A673 (cell line): ENCODE measurements at regions not wholly inside any gene's neighbourhood (a gene's known extent, or its start where the extent isn't known, plus 50 kb on each side); places are given as distances from the start of the nearest gene placed in this dataset.

Experiments
- CTCF ChIP-seq: fragments of 300-800, 200-600 bp; sonication (generic); conservative IDR thresholded peaks from 2 replicates; pipeline ENCODE4 v1.5.1; 2017; ENCODE audit warnings: low read depth, mild to moderate bottlenecking, antibody characterized with exemption, low read length, moderate library complexity, mixed read lengths
- EZH2 ChIP-seq: fragments of 200-600 bp; sonication (generic); IDR thresholded peaks from 2 replicates; pipeline ENCODE4 v1.6.1; 2017; ENCODE audit warnings: borderline replicate concordance, low read depth, mild to moderate bottlenecking, mixed read lengths, antibody characterized with exemption, low read length; ENCODE audit not compliant: poor library complexity, severe bottlenecking

GRCh38 chr2:15816674-15817406 is 123.5 kb upstream of the MYCN start:
- TF ChIP-seq CTCF (no peak), EZH2 (no peak)
